GM19043 (cell line): ENCODE measurements at regions not wholly inside any gene's neighbourhood (a gene's known extent, or its start where the extent isn't known, plus 50 kb on each side); places are given as distances from the start of the nearest gene placed in this dataset.

Experiments
- ATAC-seq: cut with Tn5 transposase; IDR thresholded peaks from one replicate; pipeline ENCODE4 v1.9.1; 2021; ENCODE audit warnings: low read depth; ENCODE audit not compliant: unreplicated experiment

DNA sequence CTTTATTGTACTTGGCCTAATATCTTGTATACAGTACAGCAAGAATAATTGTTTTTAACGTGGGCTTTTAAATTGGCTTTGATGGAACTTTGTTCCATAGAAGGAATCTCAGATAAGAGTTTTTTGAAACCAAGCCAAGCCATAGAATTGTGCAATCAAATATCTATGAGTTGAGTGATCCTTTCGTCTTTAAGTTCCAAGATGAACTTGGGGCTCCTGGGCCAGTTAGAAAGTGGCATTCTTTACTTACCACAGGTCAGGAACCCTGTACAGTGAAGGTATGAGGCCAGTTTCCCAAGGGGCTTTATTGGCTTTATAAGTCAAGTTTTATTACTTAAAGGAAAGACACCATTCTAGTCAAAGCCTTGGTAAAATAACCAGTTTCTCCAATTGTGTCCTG lies 2104.2 kb downstream of the PCDH7 start:
- no peak for ATAC-seq

DNA sequence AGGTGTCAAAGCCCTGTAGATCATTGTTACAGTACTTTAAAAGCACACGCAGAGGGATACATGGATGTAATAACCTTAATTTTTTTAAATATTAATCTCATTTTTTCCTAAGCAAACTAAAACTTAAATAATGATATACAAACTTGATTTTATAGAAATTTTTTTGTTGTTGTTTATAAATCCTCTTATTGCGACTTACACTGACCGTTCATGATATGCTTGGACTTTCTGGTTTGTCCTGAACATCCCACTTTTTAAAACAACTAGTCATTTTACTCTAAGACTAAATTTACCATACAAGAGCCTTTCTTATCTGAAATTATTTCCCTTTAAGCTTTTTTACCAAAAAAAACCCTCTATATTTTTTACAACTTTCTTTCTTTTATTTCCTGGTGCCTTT lies 2106.0 kb downstream of the PCDH7 start:
- ATAC-seq = no peak

DNA sequence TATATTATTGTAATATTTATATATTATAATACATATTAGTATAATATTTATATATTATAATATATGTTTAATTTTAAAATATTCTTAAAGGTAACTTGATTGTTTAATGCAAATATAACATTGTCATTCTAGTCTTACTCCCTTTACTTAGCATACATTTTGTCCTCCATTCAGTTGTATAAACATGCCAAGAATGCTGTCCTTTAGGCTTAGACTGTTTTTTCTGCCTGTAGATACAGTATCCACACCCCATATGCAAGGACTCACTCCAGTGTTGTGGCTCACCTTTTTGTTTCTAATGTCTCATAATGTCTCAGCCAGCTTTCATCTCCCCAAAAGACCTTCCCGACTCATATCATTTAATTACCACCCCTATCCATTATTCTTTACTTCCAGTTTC lies 2110.0 kb downstream of the PCDH7 start:
- no peak for ATAC-seq

DNA sequence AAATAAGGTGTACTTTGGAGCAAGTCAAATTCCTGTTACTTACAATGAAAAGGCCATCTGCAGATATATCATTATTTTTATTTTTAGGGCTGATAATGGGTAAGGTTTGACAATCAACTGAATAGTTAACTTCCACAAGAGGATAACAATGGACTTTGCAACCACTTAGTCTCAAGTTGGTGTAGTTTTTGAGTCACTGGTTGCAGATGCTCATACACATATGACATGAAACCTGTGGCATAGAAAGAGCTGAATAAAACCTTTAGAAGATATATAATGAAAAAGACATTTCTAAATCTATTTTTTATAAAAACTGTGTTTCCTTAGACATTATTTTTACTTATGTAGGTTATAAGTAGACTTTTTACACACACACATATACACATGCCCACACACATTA lies 2110.9 kb downstream of the PCDH7 start:
- no peak for ATAC-seq

DNA sequence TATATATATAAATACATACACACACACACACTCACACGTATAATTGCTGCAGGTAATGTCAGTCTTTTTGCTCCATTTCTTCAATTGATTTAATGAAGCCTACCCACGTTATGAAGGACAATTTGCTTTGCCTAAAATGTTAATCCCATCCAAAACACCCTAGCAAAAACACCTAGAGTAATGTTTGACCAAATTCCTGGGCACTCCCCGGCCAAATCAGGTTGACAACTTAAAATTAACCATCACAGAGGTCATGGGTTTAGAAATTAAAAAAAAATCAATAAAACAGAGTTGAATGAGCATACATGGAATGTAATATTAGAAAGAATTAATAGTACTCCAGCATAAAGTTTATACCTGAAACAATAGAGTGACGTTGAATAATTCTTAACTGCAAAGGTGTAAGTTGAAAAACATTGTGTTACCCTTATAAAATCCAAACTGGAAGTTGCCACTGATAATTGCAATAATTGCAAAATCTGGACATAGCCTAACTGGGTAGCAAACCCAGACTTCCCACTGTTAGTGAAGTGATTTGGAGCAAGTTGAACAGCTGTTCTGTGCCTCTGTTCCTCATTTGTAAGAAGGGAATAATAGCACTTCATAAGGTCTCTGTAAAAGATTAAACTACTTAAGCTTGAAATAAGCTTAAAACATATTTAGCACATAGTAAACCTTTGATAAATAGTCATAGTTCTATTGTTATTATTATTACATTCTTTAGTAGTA lies 2120.5 kb downstream of the PCDH7 start:
- ATAC-seq = no peak

DNA sequence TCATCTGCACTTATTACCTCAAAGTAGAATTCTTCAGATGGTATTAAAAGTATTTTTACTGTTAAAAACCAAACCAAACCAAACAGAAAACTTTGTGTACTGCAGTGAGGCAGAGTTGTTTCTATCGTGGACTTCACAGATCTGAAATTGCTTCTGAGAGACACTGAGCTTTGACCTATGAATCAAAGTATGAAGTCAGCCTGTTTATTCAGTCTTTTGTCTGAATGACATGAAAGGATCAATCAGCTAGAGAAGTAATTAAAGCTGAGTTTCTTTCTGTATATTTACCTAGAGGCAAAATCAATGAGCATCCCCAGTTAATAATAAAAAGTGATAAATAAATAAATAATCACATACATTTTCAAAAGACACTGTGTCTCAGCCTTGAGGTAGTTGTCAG lies 2121.0 kb downstream of the PCDH7 start:
- ATAC-seq = no peak

DNA sequence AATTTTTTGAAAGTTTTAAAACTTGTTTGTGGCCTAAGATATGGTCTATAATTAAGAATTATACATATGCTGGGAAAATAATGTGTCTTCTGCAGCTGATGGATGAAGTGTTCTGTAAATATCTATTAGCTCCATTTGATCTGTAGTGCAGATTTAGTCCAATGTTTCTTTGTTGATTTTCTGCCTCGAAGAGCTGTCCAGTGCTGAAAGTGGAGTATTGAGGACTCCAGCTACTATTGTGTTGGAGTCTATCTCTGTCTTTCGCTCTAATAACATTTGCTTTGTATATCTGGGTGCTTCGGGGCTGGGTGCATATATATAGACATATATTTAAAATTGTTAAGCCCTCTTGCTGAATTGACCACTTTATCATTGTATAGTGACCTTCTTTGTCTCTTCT lies 2127.3 kb downstream of the PCDH7 start:
- ATAC-seq = no peak

DNA sequence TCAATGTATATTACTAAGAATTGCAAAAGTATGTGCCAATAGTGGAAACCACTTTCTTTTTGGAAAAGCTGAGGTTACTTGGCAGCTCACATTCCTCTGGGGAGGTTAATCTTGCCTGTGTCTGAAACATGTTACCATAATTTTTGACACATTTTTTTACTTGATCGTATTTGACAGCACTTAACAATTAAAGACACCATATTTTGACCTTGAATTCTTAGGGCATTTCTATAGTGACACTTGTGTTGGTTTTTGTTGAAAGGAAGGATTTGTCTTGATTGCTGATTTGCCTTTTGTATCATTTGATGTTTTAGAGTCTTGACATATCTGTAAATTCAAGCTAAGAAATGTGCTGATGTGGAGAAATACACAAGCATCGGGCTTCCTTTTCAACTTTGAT lies 2135.5 kb downstream of the PCDH7 start:
- ATAC-seq = no peak

DNA sequence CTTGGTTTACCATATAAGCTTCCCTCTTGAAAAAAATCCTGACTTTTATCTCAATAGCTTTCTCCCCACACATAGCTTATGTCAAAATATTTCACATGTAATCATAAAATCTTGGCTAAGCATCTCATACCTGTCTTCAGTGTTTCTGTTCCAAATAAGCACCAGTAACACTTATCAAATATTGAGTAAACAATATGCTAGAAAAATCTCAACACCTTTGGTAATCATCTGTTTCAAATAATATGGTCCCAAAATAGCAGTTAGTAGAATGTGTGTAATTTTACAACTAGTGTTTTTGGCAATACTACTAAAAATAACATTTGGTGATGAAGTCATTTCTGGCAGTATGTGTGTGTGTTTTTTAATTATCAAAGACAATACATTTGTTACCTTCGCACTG lies 2138.2 kb downstream of the PCDH7 start:
- ATAC-seq = no peak

DNA sequence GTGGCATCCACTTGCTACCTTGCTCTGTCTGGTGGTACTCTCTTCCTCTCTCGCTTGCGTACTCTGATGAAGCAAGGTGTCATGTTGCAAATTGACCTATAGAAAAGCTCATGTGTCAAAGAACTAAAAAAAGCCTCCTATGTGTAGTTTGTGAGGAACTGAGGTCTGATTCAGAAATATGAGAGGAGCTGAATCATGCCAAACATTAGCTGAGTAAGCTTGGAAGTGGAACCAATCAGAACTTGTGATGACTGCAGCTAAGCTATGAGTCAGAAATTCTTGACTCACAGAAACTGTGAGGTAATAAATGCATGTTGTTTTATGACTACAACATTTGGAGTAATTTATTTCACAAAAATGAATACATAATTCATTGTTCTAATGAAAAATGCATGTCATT lies 2138.8 kb downstream of the PCDH7 start:
- ATAC-seq = no peak

DNA sequence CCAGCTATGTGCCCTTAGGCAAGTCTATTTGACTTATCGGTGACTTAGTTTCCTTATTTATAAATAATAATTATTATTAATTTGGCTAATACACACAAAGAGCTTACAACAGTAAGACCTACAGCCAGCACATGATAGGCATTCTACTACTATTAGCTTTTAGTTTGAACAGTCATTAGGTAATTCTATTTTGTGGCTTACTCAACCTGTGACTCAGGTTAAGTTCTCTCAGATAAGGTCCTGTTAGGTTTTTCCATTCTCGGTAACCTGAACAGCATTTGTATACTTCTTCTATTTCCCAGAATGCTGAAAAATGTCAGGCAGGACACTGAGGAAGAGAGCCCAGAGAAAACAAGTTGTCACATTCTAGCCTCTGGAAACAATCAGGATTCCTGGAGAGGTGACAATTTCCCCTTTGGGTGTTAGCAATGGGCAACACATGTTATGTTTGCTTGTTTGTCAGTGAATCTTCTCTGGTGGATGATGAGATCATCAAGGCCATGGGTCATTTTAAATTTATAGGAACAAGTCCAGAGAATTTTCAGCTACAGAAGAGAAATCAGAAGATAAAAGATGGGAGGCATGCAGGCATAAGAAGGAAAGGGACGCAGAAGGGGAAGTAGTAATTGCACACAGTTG lies 2144.7 kb downstream of the PCDH7 start:
- no peak for ATAC-seq

DNA sequence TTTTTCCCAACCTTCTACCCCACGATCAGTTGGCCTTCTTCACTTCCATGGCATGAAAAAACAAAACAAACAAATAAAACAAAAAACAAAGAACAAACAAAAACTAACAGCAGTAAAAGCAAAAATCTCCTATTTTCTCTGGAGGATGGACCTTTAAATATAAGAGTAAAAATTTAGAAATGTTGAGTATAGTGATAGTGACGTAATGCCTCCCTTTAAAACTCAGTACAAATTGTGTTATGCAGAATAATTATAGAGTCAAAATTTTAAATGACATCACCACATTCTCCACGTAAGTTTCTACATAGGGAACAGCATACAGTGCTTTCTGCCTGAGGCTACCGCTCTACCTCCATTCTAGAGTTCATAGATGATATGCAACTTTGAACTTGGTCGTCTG lies 2156.4 kb downstream of the PCDH7 start:
- no peak for ATAC-seq

DNA sequence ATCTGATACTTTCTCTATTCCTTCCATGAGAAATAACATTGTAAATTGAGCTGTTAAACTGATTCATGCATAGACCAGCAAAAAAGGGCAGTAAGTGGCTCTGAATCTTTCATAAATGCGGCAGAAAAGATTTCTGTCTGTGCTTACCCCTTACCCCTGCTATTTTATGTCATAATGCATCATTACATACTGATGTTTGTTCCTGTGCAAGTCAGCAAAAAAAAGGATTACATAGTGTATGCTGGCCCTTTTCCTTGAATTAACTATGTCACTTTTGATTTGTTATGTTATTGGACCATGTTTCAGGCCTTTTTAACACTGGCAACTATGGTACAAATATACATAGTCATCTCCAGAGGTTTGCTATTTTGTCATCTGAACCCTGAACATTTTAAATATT lies 2159.7 kb downstream of the PCDH7 start:
- ATAC-seq = no peak

DNA sequence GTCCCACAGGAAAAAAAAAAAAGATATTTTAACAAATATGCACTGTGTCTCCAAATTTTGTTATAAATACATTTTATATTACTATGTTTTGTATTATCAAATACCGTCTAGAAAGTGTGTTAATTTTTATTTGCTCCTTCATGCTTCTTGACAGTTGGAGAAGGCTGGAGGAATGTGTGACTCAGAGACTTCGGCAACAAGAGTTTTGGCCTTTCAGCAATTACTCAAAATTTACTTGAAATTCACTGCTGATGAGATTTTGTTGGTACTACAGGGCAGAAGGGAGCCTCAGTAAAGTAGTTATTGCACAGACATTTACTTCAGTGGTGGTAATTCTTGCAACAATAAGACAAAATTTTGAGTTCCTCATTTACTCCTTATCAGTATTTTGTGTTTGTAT lies 2164.0 kb downstream of the PCDH7 start:
- no peak for ATAC-seq

DNA sequence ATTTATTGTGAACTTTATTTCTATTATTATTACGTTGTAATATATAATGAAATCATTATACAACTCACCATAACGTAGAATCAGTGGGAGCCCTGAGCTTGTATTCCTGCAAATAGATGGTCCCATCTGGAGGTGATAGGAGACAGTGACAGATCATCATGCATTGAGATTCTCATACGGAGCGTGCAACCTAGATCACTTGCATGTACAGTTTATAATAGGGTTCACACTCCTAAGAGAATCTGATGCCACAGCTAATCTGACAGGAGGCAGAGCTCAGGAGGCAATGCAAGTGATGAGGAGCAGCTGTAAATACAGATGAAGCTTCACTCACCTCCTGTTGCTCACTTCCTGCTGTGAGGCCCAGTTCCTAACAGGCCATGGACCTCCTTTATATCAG lies 2170.2 kb downstream of the PCDH7 start:
- ATAC-seq = no peak

DNA sequence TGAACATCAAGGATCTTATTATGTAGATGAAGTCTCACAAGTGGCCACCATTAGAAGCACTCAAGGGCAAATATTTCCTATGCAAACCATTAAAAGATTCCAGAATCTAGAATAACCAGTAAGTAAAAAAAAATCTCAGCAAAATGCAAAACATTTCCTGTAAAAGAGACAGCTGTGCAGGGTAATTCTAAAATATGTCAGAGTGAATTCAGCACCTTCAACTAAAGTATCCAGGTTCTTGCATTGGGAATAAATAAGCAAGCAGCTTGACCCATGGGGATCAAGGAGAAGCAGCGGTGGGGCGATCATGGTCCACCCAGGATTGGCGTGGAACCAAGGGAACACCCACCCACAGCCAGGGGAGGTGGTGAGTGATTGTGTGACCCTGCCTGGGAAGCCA lies 2188.9 kb downstream of the PCDH7 start:
- ATAC-seq = no peak

DNA sequence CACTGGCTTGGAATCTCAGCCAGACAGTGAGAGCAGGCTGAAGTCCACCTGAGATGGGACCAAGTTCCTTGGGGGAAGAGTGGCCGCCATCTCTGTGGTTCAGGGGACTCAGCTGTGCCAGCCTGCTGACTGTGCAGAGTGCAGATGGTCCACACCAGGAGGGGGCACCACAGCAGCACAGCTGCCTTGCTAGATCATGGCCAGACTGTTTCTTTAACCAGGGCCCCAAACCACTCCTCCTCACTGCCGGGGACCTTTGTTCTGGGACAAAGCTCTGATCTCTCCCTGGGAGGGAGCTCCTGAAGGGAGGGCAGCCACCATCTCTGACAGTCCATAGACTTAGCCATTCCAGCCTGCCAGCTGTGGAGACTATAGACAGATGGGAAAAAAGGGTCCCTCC lies 2189.6 kb downstream of the PCDH7 start:
- no peak for ATAC-seq

DNA sequence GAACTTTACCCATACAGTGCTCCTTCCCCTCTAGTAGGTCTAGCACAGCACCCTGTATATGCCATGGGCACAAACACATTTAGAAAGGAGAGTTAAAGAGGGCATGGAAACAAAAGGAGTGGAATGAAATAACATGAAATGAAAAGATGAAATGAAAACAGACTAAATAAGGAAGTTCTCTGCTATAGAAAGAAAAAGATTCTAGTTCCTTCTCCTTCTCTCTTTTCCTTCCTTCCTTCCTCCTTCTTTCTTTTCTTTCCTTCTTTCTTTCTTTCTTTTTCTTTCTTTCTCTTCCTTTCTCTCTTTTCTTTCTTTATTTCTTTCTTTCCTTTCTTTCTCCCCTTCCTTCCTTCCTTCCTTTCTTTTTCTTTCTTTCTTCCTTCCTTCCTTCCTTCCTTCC lies 2197.4 kb downstream of the PCDH7 start:
- ATAC-seq = no peak

DNA sequence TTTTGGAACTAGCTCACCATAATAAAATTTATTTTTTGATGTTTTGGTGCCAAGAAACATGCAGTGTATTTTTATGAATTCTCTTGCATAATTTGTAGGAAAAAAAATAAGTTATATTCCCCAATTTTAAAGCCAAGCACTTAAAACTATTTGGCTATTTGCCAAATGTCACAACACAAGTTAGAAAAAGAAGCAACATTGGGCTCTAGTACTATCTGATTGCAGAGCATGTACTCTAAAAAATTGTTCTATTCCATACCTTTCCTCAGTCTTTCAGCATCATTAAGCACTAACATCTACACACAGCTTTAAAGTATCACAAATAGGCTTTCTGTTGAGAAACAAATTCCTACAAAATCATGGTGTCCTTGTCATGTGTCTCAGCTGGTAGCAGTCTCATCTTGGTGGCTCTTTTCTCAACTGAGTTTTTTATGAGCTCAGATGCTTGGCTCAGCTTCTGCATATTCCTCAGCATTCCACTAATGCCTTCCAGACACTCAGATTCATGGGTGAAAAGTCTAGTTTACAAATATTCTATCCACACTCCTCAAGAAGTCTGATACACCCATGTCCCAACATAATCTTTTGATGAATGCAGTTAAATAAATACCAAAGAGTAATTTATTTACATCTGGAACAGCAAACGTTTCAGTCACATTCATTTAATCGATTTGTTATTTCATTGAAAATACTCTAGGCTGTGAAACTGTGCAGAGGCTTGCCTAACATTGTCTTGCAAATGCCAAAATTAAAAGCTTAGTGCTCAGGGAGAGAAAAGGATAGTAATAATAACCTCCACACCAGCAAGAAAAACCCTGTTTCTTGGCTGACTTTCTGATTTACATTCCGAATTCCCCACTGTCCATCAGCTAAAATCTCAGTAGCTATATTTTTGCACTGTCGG lies 2209.9 kb downstream of the PCDH7 start:
- ATAC-seq = no peak

DNA sequence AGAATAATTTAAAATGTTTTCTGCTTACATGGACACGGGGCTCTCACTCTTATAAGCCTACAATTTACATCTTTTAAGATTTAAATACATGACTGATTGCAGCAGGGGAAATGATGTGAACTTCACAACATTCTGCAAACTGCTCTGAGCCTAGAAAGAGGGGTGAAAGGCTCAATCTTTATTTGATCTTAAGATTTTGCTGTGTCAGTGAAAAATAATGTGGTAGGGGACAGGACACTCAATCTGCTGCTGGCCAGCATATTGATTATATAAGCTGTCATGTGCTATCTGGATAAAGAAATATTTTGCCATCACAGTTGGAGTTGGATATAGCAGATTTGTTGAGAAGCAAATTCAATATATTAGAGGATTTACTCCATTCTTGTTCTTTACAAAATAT lies 2210.5 kb downstream of the PCDH7 start:
- ATAC-seq = no peak

DNA sequence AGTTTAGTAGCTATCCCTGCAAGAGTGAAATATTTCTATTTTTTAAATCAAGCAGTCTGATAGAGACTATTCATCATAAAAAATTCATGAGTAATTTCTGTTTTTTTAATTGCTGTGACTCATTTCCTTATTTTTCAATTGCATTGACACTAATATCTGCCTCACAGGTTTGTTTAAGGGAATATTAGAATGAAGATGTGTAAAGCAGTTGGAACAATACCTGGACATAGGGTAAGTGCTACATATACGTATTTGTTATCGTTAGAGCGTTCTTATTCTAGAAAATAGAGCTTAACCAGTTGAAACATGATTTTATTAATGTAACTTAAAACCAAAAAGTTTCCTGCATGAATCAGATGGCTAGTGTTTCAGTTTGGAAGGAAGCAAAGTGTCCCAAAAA lies 2211.3 kb downstream of the PCDH7 start:
- no peak for ATAC-seq

DNA sequence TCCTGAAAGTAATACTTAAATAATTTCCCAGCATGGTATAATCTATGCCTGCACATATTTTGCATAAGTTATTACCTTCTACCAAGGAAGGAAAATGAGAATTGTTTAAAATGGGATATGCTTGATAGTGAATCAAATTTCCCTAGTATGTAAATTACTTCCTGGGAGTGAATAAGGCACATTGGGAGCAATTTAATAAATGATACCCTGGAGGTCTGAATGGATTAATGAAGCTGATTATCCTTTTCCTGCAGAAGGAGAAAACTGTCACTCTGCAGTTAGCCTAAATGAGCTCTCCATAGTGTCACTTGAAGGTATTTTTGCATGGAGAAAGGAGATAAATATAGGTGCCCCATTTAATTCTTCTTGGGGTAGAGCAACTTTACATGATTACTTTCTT lies 2212.0 kb downstream of the PCDH7 start:
- no peak for ATAC-seq
